ENCODE measurements at regions not wholly inside any gene's neighbourhood (a gene's known extent, or its start where the extent isn't known, plus 50 kb on each side); places are given as distances from the start of the nearest gene placed in this dataset.
"Not testable (repeated sequence)": the region's sequence is repeated elsewhere in the genome, so short reads cannot be mapped to it uniquely, and the experiment has no call there.

DNA sequence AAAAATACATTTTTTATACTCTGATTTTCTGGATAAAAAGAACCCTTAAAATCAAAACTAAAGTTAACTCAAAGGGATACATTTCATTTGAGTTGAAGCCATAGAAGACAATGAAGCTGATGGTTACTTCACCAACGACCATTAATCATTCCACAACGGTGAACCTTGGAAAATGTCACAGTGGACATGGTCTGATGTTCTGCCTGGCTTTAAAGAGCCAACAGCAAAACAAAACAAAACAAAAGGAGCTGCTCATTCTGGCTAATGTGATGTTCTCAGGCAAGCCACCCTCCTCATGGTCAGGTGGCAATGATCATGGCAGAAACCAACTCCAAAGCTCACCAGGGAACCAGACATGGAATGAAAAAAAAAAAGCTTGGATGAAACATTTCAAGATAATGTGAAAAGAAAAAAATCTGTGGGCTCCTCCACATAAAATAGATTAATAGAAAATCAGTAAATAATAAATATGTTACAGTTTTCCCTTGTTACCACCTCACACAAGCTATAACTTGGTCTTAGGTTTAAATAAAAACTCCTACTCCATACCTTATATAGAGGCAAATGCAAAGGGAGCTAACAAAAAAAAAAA is 90.1 kb upstream of the SERTAD2 start:
- DNase-seq: no peak

DNA sequence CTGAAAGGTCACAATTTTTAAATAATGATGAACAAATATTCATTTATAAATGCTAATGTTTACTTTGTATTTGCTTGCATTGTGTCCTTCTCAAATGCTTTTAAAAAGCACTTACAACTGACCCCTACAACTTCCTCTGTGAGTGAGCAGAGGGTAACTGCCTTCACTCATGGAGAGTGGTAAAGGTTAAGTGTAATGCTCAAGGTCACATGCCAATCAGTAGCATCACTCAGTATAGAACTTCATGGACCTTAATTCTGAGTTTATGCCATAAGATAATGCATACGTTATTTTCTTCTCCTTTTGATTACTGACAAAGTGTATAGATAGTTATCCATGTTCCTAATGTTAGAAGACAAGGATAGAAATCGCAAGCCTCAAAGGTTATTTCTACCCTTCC is 91.8 kb upstream of the SERTAD2 start:
- no peak for DNase-seq

DNA sequence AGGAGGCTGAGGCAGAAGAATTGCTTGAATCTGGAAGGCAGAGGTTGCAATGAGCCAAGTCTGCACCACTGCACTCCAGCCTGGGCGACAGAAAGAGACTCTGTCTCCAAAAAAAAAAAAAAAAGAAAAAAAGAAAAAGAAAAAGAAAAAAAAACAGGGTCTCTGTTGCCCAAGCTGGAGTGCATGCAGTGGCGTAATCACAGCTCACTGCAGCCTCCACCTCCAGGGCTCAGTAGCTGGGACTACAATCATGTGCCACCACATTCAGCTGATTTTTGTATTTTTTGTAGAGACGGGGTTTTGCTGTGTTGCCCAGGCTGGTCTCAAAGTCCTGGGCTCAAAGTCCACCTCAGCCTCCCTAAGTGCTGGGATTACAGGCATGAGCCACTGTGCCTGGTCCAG is 94.0 kb upstream of the SERTAD2 start:
- not testable (repeated sequence) for DNase-seq

DNA sequence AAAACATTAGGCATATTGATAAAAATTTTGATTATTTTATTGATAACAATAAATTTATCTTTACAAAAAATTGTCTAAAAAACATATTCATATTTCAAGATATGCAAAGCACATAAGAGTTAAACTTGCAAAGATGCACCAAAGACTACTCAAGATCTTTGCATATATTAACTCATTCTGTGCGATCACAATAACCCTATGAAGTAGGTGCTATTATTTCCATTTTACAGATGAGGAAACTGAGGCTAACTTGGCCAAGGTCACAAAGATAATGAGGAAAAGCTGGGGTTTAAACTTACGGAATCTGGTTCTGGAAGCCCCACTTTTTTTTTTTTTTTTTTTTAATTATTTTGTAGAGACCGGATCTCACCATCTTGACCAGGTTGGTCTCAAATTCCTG is 94.4 kb upstream of the SERTAD2 start:
- DNase-seq: no peak

DNA sequence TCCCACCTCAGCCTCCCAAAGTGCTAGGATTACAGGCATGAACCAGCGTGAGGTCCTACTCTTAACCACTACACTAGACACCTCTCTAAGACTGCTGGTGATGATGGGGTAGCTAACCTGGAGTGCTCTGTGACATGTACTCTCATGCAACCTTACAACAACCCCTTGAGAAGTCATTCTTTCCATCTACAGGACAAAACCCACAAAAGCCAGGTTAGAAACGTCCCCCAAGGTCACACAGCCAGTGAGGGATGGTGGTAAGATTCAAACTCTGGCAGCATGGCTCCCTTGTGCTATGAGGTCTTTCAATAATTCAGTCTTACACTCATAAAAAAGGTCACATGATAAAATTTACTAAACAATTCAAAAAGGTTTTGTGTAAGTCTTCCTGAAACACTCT is 94.8 kb upstream of the SERTAD2 start:
- no peak for DNase-seq

DNA sequence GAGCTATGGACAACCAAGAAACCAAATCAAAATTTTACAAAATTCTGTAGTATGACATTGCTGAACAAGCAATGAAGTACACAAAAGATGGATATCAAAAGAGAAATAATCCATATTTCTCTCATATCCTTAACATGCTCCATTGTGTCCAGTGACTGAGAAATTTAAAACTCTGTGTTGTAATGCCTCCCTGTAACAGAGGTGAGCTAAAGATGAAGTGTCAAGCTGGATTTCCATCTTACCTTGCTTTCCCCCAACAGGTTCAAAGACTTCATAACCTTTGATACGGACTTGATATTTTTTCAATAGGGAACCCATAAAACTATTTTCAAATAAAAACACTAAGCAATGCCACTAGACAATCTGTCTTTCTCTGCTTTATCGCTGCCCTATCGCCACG is 95.7 kb upstream of the SERTAD2 start:
- no peak for DNase-seq

DNA sequence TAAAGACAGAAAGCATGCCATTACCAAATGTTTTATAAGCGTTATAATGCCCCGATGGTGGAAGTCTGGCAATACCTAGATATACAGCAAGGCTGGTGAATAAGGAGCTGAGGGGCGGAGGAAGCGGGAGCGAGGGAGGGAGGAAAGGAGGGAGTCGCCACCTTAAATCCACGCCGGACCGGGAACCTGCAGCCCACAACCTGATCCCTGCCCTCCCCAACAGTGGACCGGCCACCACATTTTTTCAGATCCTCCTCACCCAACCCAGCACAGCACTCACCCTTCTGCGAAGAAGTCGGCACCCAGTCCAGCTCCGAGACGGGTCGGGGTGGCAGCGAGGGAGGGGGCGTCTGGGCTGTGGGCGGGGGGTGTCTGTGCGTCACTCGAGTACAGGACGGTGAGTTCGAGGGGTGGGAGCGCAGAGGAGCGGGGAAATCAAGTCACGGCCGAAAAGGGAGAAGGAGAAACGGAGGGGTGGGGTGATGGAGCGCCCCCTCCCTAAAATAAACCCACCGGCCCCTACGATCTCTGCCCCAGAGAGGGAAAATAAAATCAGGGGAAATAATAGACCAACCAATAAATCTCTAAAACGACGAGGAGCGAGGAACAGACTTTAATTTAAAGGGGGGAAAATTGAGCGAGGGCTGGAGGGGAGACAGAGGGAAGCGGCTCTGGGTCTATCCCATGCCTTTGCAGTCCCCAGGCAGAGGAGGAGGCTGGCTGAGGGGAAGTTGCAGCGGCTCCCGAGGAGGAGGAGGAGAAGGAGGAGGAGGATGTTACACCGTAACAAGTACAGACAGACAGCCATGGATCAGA is 96.5 kb upstream of the SERTAD2 start:
- DNase-seq: peak; percentile 29

DNA sequence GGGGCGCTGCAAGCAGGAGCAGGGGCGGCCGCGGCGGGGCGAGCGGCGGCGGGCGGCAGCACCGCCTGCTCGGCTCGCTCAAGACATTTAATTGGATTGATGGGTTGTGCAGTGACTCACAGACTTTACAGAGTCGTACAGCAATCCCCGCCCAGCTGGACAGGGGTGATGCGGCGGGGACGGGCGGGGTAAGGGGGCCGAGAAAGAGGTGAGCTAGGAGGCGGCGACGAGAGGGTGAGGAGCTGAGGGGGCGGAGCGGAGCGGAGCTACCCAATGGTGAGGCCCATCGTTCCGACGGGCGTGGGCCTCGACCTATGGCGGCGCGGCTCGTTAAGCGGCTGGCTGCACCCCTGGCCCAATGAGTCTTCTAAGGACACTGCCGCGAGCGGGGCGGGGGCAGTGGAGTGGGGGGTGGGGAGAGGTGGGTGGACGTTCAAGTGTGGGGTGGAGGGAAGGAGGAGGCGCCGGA is 97.1 kb upstream of the SERTAD2 start:
- peak; percentile 95 for DNase-seq

DNA sequence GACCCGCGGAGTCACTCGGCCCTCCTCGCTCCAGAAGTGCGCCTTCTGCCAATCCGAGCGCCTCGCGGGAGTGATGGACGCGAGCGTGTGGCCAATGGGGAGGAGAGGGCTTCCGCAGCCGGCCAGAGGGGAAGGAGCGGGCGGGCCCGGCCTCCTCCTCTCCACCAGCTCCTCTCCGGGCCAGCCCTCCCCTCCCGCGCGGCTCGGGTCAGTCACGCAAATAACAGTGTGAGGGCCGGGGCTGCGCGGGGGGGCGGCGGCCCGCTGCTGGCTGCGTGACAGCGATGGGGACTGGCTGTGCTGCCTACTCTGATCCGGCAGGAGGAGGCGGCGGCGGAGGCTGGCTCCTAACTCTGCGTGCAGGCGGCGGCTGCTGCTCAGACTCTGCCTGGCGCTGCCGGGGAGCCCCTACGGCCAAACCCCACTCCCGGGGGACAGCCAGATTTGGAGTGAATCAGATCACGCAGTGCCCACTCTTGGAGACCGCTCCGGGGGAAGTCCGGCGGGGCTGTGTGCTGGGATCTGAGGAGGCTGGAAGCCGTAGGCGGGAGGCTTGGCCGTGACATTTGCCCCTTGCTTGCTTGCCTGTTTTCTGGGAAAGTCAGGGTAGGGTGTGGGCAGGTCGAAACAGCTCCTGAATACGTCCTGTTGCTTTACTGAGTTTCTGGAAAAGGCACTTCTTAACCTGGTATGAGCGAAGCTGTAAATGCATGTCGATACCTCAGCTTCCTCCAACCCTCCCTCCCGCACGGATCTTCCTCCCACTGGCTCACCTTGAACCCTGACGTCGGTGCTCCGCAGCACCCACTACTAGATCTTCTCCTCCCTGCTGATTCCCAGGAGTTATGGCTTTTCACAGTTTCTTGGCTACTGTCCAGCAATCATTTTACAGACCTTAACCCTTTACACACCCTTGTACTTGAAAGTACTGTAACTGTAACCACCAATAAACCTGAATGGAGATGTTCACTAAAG is 97.9 kb upstream of the SERTAD2 start:
- DNase-seq: peak; percentile 15

DNA sequence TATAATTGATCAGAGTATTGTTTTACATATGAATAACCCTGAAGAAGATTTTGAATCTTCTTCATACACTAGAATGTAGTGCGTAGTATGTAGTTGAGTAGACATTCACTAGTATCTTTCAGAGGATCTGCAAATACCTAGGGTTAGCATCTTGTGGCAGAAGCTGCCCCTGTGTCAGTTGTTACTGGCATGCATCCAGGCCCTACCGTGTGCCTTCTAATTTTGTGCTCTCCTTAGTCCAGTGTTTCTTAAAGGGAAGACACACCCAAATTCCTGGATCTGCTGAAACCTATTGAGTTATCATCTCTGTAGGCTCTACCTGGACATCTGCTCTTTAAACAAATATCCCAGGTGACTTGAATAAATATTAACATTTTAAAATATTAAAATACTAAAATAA is 99.7 kb upstream of the SERTAD2 start:
- no peak for DNase-seq

DNA sequence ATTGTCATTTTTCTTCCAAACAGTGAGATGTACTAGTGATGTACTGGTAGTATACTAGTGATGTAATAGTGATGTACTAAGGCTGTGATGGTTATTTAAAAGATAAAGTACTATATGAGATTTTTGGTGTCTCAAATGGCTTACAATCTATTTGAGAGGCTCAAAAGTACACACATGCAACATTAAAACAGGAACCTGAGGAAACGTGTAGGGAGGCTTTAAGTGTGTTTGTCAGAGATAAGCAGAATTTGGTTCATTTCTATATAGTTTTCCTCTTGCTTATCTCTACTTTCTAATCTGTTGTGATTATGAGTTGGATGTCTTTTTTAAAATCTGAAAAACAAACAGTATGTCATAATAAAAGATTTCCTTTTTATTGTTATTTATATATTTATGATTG is 100.9 kb upstream of the SERTAD2 start:
- no peak for DNase-seq

DNA sequence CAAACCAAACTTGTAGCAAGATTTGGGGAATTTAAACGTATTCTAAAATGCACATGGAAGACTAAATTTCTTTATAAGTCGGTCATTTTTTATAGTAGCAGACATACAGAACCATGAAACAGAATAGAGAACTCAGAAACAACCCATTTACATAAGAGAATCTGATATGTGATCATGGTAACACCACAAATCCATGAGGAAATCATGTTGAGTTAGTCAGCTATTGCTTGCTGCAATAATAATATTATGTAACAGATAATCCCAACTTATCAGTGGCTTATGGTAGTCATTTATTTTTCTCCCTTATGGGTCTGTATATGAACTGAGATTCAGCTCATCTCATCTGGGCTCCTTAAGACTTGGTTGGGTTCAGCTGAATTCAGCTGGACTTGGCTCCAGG is 103.4 kb upstream of the SERTAD2 start:
- no peak for DNase-seq

DNA sequence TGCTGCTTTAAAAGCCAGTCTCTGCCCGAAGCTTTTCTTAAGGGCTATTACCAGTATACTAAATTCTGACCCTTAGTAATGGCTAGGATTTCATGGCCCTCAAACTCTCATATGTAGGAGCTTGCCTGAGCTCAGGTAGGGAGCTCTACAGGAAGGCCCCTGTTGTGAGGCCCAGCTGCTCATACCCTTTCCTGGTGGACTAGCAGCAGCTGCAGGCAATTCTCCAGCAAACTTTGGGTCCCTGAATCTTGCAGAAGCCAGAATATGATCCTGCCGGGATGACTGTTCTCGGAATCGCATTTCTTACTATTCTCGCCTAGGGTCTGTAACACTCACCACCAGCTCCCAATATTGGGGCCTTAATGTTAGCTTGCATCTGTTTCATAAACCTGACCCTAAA is 106.4 kb upstream of the SERTAD2 start:
- DNase-seq: no peak

DNA sequence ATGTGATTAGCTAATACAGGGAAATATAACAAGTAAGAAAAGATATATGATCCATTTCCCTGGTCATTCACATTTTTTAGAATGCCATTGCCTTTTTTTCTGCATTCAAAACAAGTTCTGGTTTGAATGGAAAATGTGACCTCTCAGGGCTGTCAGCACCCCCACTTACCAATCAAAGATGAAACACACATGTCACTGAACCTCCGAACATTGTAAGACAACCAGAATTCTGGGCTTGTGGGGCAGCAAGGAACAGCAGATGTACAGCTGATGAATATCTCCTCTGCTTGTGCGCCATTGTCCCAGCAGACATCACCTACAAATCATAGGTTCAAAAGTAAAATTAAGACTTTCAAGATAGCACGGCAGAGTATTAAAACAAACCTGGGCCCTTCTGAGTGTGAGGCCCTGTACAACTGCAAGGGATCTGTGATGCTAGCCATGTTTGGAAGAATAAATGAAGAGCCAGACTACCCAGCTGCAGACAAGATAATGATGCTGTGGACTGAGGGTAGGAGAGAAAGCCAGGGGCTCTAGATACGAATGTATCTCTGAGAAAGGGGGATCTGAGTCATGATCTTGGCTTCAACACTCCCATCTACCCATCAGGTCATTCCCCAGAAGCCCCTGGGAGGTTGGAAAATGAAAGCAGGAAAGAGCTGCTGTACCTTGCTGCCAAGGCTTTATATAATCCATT is 108.7 kb upstream of the SERTAD2 start:
- DNase-seq: no peak

DNA sequence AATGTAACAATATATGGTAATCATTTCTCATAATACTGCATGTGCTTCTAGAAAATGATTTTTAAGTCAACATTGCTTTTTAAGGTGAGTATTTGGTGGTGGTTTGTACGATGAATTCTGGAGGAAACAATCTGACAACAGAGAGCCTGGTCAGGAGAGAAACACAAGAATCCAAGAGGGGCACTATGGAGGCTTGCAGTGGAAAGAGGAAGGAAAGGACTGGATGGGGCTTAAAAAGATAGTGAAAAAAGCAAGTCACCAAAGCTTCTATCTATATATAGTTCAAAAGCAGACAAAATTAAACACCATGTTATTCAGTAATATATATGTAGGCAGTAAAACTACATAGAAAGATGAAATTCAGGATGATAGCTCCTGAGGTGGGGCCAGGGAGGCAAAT is 109.4 kb upstream of the SERTAD2 start:
- no peak for DNase-seq

DNA sequence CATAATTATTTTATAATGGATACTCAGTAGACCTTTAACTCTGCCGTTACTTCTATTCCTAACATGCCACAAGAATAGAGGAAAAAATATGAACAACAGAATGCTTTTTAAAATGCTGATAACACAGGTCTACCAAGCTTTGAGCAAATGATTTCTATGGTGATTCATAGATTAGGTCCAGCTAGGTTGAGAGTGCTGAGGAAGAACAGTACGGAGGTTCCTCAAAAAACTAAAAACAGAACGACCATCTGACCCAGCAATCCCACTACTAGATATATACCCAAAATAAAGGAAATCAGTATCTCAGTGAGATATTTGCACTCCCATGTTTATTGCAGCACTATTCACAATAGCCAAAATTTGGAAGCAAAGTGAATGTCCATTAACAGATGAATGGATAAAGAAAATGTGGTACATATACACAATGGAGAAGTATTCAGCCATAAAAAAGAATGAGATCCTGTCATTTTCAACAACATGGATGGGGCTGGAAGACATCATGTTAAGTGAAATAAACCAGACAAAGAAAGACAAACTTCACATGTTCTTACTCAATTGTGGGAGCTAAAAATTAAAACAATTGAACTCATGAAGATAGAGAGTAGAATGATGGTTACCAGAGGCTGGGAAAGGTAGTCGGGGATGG is 111.6 kb upstream of the SERTAD2 start:
- DNase-seq: no peak

DNA sequence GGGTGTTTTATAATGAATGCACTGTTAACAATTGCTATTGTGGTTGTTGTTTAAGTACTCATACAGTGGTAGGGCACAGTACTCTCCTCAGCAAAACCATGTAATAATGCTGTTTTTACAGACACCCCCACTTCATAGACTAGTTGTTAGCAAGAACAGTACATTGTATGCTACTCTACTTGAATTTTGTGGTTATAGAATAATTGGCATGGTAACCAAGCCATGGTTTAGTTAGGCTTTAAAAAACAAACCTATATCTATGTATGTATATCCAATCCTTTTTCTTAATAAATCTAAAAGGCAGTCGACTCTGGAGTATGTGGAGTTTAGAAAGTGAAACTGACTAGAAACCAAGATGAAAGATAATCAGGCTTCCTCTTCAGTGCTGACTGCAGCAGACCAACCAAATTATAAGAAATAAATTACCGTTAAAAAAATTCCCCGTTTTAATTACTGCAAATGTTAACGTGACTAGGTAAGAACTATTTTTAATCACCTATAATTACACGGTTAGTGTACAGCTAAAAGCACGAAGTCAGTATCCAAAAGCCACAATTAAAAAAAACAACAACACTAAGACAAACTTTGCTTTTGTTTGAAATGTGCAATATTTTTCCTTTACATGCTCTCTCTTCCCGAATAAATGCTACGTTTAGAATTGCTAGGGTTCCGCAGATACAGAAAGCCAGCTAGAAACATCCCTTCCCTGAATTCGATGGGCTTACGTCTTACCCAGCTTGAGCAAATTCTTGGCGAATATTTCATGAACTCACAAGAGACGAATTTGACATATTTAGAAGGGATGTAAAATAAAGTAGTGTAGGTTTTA is 113.3 kb upstream of the SERTAD2 start:
- DNase-seq: no peak

DNA sequence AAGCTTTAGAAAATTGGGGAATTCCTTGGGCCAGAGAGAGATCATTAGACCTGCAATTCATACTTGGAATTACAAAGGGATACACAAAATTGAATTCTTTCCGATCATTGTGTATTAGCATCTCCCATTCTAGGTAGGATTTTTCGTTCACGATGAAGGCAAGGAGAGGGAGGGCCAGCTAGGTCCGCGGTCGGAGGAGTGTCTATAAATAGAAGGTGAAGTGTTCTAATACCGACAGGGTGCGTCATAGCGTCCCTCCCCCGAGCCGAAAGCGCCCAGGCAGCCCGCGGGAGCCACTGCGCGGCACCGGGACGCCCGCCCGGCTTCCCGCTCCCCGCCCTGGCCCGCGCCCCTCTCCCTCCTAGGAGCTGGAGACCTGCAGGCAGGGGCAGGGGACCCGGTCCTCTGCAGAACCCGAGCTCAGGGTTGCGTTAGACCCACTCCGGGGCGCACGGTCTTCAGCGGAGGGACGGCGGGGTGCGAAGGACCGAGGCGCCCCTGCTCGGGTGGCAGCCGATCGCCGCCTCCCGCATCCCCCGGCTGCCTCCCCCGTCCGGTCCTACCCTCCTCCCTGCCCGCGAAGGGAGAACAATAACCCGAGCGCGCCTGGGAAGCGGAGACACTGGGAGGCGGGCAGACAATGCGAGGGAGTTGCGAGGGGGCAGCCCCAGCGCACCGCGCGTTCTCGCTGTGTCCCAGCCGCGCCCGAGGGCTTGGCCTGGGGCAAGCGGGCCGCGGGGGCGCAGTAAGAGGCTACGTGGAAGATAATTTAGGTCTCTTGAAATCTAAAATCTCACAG is 114.2 kb upstream of the SERTAD2 start:
- DNase-seq: peak; percentile 64

DNA sequence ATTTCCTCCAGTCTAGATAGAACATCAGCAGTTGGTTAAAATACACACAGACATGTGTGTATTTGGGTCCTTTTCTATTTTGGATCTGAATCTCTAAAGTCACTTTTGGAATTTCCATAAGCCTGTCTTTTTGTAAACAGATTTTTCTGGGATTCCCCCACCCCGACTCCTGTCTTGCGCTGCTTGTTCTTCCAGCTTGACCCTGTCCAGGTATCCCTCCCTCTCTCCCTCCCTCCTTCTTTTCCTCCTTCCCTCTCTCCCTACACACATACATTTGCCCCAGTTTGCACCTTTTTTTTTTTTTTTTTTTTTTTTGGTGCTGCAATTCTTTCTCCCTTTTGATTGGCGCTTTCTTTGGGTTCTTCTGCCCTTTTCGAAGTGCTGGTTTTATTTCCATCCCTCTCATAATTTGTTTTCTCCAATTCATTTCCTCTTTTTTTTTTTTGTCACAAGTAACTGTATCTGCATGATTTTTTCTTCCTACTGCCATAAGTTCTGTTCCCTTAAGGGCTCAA is 114.8 kb upstream of the SERTAD2 start:
- no peak for DNase-seq

DNA sequence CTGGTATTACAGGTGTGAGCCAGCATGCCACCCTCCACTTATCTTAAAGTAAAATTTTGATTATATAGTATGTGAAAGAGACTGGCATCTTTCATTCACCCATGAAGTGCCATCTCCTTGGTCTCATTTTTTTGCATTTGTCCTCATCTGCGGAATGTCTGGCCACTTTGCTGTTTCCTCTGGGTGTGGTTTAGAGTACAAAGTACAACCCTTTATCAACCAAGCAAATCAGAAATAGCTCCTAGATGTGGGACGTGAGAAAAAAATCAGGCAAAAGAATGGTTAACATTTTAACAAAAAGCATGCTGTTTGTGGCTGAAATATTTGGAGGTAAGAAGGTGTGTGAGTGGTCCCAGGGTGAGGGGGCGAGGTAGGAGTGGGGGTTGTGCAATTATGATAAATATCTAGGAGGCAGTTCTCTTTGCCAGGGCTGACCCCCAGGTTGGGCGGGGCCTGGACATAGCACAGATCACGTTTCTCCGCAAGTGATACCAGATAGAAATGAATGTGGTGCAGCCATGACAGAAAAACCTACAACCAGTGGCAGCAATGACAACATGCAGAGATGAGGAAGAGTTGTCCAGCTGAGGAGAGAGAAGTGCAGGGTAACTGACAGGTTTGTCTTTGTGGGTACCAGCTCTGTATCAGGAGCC is 115.8 kb upstream of the SERTAD2 start:
- DNase-seq: no peak

Measured in activated CD4-positive, alpha-beta T cell treated with anti-CD3 and anti-CD28 coated beads, Interleukin-2, amount 50 U/mL, for 1 hour (primary cell).